MCF 10A (cell line): ENCODE measurements at regions not wholly inside any gene's neighbourhood (a gene's known extent, or its start where the extent isn't known, plus 50 kb on each side); places are given as distances from the start of the nearest gene placed in this dataset.

Experiments
- BruUV-seq: library from RNA; stranded (reverse); fragments of 400-500 nt; replicated peaks from 2 replicates; lab custom pipeline; 2021; lab: Mats Ljungman, UMichigan
- CTCF ChIA-PET: fragments of 300-600 bp; sonication (Branson Sonifier 250); formaldehyde crosslinking; extraction: SDS; loops from one replicate; lab custom pipeline; 2021; ENCODE audit warnings: antibody characterized with exemption, inconsistent platforms; lab: Yijun Ruan, JAX
- POLR2A ChIA-PET: fragments of 300-600, 350-650 bp; sonication (Branson Sonifier 250); formaldehyde crosslinking; extraction: SDS; loops from one replicate; lab custom pipeline; 2020; ENCODE audit warnings: antibody characterized with exemption, inconsistent platforms; lab: Yijun Ruan, JAX
- DNase-seq: peaks from one replicate; pipeline ENCODE4 v3.0.0-alpha.2; 2018; ENCODE audit not compliant: unreplicated experiment
- H3K27ac Mint-ChIP-seq: one replicate; pipeline ENCODE4 v1.8.0; 2022; ENCODE audit warnings: mild to moderate bottlenecking, low read depth, mixed read lengths; ENCODE audit not compliant: unreplicated experiment
- H3K27me3 Mint-ChIP-seq: one replicate; pipeline ENCODE4 v1.8.0; 2022; ENCODE audit warnings: mixed read lengths; ENCODE audit not compliant: insufficient read depth, unreplicated experiment
- H3K36me3 Mint-ChIP-seq: one replicate; pipeline ENCODE4 v1.8.0; 2022; ENCODE audit warnings: mild to moderate bottlenecking, moderate library complexity, mixed read lengths; ENCODE audit not compliant: insufficient read depth, unreplicated experiment
- H3K4me1 Mint-ChIP-seq: one replicate; pipeline ENCODE4 v1.8.0; 2022; ENCODE audit warnings: mixed read lengths; ENCODE audit not compliant: insufficient read depth, unreplicated experiment
- H3K4me3 Mint-ChIP-seq: one replicate; pipeline ENCODE4 v1.8.0; 2022; ENCODE audit warnings: mild to moderate bottlenecking, moderate library complexity, mixed read lengths; ENCODE audit not compliant: unreplicated experiment
- H3K9me3 Mint-ChIP-seq: one replicate; pipeline ENCODE4 v1.8.0; 2022; ENCODE audit warnings: mixed read lengths; ENCODE audit not compliant: unreplicated experiment
- intact Hi-C: fragments of 100-400 bp; cut with micrococcal nuclease; formaldehyde crosslinking; loops from 2 replicates; pipeline ENCODE4 v1.14.1; 2022
- TF ChIP-seq, protein P1 (sequence below): fragments of 200-600 bp; IDR thresholded peaks from one replicate; pipeline ENCODE4 v1.8.0; 2022; ENCODE audit warnings: antibody characterized with exemption, mild to moderate bottlenecking; ENCODE audit not compliant: unreplicated experiment

- Mint-ChIP-seq H3K9me3 (peaks cover 3% of the 10 kb centered on the region), H3K36me3 (peaks cover 10% of the 10 kb centered on the region), H3K4me1 (no peaks in the 10 kb centered on the region), H3K4me3 (no peak overlapping the region), H3K27me3 (no peaks in the 10 kb centered on the region), H3K27ac (peak overlapping the region; percentile 22)
- ChIA-PET CTCF (interaction anchor here (0.6 to 0.8 kb wide), 2 partner anchors 539 to 1540 kb away, joined by 3 read pairs; no protein-coding TSS in a partner anchor), POLR2A (no interaction called here)
- BruUV-seq = no TSS peak
- DNase-seq = no peak
- intact Hi-C loops = no loop called here
- TF ChIP-seq, protein P1, sequence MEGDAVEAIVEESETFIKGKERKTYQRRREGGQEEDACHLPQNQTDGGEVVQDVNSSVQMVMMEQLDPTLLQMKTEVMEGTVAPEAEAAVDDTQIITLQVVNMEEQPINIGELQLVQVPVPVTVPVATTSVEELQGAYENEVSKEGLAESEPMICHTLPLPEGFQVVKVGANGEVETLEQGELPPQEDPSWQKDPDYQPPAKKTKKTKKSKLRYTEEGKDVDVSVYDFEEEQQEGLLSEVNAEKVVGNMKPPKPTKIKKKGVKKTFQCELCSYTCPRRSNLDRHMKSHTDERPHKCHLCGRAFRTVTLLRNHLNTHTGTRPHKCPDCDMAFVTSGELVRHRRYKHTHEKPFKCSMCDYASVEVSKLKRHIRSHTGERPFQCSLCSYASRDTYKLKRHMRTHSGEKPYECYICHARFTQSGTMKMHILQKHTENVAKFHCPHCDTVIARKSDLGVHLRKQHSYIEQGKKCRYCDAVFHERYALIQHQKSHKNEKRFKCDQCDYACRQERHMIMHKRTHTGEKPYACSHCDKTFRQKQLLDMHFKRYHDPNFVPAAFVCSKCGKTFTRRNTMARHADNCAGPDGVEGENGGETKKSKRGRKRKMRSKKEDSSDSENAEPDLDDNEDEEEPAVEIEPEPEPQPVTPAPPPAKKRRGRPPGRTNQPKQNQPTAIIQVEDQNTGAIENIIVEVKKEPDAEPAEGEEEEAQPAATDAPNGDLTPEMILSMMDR = no peak
Observed at GRCh38 chr5:67339219-67339767, 142.7 kb upstream of the CD180 start.

DNA sequence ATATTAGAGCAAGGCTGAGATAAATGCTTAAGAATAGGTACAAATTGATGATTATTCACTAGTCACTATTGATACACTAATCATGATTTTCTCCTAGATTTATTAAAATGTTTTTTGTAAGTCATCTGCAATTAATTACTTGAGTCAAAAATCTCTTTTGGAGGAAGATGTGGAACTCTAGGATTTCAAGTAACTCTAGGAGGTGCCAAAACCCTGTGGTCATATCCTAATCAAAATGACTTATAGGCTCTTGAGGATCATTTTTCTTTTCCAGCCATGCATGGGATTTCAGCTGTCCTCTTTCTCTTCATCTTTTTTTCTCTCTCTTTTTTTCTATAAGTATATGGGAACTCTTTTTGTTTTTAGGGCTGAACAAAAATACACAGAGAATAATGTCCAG lies 141.8 kb upstream of the CD180 start:
- Mint-ChIP-seq H3K27ac (no peak overlapping the region), H3K4me1 (no peaks in the 10 kb centered on the region), H3K4me3 (no peak overlapping the region), H3K9me3 (no peaks in the 10 kb centered on the region), H3K27me3 (no peaks in the 10 kb centered on the region), H3K36me3 (peaks cover 7% of the 10 kb centered on the region)
- CTCF ChIA-PET = interaction anchor here (0.6 to 0.8 kb wide), 2 partner anchors 510 to 540 kb away, joined by 3 read pairs; no protein-coding TSS in a partner anchor
- no peak for DNase-seq
- POLR2A ChIA-PET = interaction anchor here (0.7 to 1.0 kb wide), 2 partner anchors 7 to 35 kb away, joined by 3 to 6 read pairs; no protein-coding TSS in a partner anchor
- BruUV-seq = no TSS peak
- intact Hi-C loops = no loop called here
- TF ChIP-seq, protein P1 = no peak

DNA sequence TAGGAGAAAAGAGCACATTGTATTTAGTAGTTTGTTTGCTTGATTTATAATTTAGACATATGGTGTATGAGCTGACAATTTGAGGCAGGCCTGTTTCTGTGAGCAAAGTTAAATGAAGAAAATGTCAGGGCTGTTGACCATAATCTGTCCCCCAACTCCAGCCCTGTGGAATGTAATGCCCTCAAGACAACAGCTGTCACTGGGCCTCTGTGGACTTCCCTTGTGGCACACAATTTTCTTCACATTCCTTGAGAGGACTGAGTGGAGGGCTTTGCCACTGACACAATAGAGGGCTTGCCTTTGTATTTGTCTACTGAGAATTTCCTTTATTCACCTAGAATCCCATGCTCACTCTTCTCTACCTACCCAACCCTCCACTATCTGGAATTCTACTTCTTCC lies 141.2 kb upstream of the CD180 start:
- Mint-ChIP-seq H3K4me3 (no peak overlapping the region), H3K4me1 (no peaks in the 10 kb centered on the region), H3K9me3 (no peaks in the 10 kb centered on the region), H3K36me3 (peaks cover 4% of the 10 kb centered on the region), H3K27ac (peak overlapping the region; percentile 43), H3K27me3 (no peaks in the 10 kb centered on the region)
- no TSS peak for BruUV-seq
- DNase-seq = no peak
- ChIA-PET CTCF (no interaction called here), POLR2A (interaction anchor here (1.0 kb wide), 1 partner anchor 8 kb away, joined by 3 read pairs; no protein-coding TSS in a partner anchor)
- intact Hi-C loops = no loop called here
- TF ChIP-seq, protein P1 = no peak

DNA sequence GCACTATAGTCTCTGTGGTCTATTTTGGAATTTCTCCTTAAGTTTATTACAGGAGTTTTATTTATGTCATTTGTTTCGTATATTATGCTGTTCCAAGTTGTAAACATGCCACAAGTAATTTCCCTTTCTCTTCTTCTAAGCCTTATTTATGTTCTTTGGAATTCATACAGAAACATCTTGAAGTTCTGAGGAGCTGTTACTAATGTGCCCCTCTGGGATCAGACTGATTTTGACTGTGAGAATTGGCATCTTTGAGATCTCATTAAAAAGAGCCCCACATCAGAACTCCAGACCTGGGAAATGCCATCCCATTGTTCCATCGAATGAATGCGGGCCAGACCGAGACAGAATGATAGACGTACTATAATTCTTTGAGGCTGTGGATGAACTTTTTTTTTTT lies 138.8 kb upstream of the CD180 start:
- intact Hi-C loops = no loop called here
- H3K36me3 Mint-ChIP-seq = peaks cover 4% of the 10 kb centered on the region
- ChIA-PET CTCF (no interaction called here), POLR2A (interaction anchor here (0.6 to 1.7 kb wide), 3 partner anchors 10 to 113 kb away, joined by 3 read pairs; no protein-coding TSS in a partner anchor)
- H3K9me3 Mint-ChIP-seq = peaks cover 9% of the 10 kb centered on the region
- no TSS peak for BruUV-seq
- TF ChIP-seq, protein P1 = no peak
- no peaks in the 10 kb centered on the region for H3K27me3 Mint-ChIP-seq
- H3K4me1 Mint-ChIP-seq = no peaks in the 10 kb centered on the region
- no peak overlapping the region for H3K4me3 Mint-ChIP-seq
- H3K27ac Mint-ChIP-seq = no peak overlapping the region
- DNase-seq = no peak
